Loucy (cell line): ENCODE measurements at regions not wholly inside any gene's neighbourhood (a gene's known extent, or its start where the extent isn't known, plus 50 kb on each side); places are given as distances from the start of the nearest gene placed in this dataset.

Experiments
- H2AFZ ChIP-seq: fragments of 200-600 bp; sonication (generic); 2 replicates; pipeline ENCODE4 v1.6.0; 2016; ENCODE audit warnings: antibody characterized with exemption, mild to moderate bottlenecking, low read length, moderate library complexity
- H3F3A ChIP-seq: fragments of 200-600 bp; 2 replicates; pipeline ENCODE4 v1.6.0; 2016; ENCODE audit warnings: antibody characterized with exemption, low read depth, mild to moderate bottlenecking
- H3K27me3 ChIP-seq: fragments of 200-600 bp; sonication (generic); 2 replicates; pipeline ENCODE4 v1.6.1; 2014; ENCODE audit warnings: low read length, mild to moderate bottlenecking; ENCODE audit not compliant: insufficient read depth, poor library complexity, severe bottlenecking
- H3K36me3 ChIP-seq: fragments of 200-600 bp; sonication (generic); 2 replicates; pipeline ENCODE4 v1.6.1; 2016; ENCODE audit warnings: low read length; ENCODE audit not compliant: insufficient read depth
- H3K4me1 ChIP-seq: fragments of 200-600 bp; sonication (generic); 2 replicates; pipeline ENCODE4 v1.5.1; 2014; ENCODE audit warnings: low read length, mild to moderate bottlenecking; ENCODE audit not compliant: insufficient read depth, poor library complexity, severe bottlenecking
- H3K4me2 ChIP-seq: fragments of 200-600 bp; sonication (generic); 2 replicates; pipeline ENCODE4 v1.6.0; 2014; ENCODE audit warnings: antibody characterized with exemption, low read length, low read depth, mild to moderate bottlenecking; ENCODE audit not compliant: poor library complexity, severe bottlenecking
- H3K4me3 ChIP-seq: fragments of 200-600 bp; sonication (generic); 2 replicates; pipeline ENCODE4 v1.5.1; 2014; ENCODE audit warnings: low read length, mild to moderate bottlenecking, mixed read lengths; ENCODE audit not compliant: poor library complexity, severe bottlenecking
- H3K79me2 ChIP-seq: fragments of 200-600 bp; sonication (generic); 2 replicates; pipeline ENCODE4 v1.6.1; 2014; ENCODE audit warnings: low read length; ENCODE audit not compliant: insufficient read depth
- H3K9ac ChIP-seq: fragments of 200-600 bp; sonication (generic); 2 replicates; pipeline ENCODE4 v1.6.0; 2014; ENCODE audit warnings: mild to moderate bottlenecking, low read depth, low read length, moderate library complexity; ENCODE audit not compliant: poor library complexity, severe bottlenecking
- H3K9me2 ChIP-seq: fragments of 200-600 bp; sonication (generic); replicated peaks from 2 replicates; pipeline ENCODE4 v1.6.1; 2016; ENCODE audit warnings: low read depth, low read length, mixed read lengths
- H3K9me3 ChIP-seq: fragments of 200-600 bp; sonication (generic); 2 replicates; pipeline ENCODE4 v1.6.1; 2014; ENCODE audit warnings: mild to moderate bottlenecking, antibody characterized with exemption, low read length, low read depth; ENCODE audit not compliant: insufficient read depth
- H4K20me1 ChIP-seq: fragments of 200-600 bp; sonication (generic); 2 replicates; pipeline ENCODE4 v1.6.0; 2014; ENCODE audit warnings: antibody characterized with exemption, low read length, mild to moderate bottlenecking; ENCODE audit not compliant: insufficient read depth, poor library complexity, severe bottlenecking
- CTCF ChIP-seq: fragments of 200-600 bp; sonication (generic); conservative IDR thresholded peaks from 2 replicates; pipeline ENCODE4 v1.5.1; 2014; ENCODE audit warnings: mild to moderate bottlenecking, antibody characterized with exemption, low read length
- EZH2phosphoT487 ChIP-seq: fragments of 200-600 bp; IDR thresholded peaks from 2 replicates; pipeline ENCODE4 v1.6.1; 2018; ENCODE audit warnings: antibody characterized with exemption, mild to moderate bottlenecking, moderate library complexity, borderline replicate concordance

- Histone ChIP-seq H4K20me1 (no peaks in the 10 kb centered on the region), H3K9me2 (no peaks in the 10 kb centered on the region), H3K36me3 (no peaks in the 10 kb centered on the region), H3K27me3 (no peaks in the 10 kb centered on the region), H3K4me3 (no peak overlapping the region), H2AFZ (no peak overlapping the region), H3K9me3 (no peaks in the 10 kb centered on the region), H3F3A (no peaks in the 10 kb centered on the region), H3K9ac (no peak overlapping the region), H3K4me1 (peaks cover 6% of the 10 kb centered on the region), H3K4me2 (no peak overlapping the region), H3K79me2 (no peaks in the 10 kb centered on the region)
- no peak for TF ChIP-seq EZH2phosphoT487
- no peak for TF ChIP-seq CTCF
Measured at GRCh38 chr7:96636342-96636860, 73.2 kb downstream of the SEM1 start.

GRCh38 chr7:96629884-96630283, 79.8 kb downstream of the SEM1 start:
- Histone ChIP-seq H3K4me2 (no peak overlapping the region), H3K27me3 (no peaks in the 10 kb centered on the region), H4K20me1 (no peaks in the 10 kb centered on the region), H3K4me3 (no peak overlapping the region), H3F3A (no peaks in the 10 kb centered on the region), H3K79me2 (no peaks in the 10 kb centered on the region), H3K4me1 (no peaks in the 10 kb centered on the region), H3K36me3 (no peaks in the 10 kb centered on the region), H3K9ac (no peak overlapping the region), H3K9me2 (no peaks in the 10 kb centered on the region), H3K9me3 (no peaks in the 10 kb centered on the region), H2AFZ (no peak overlapping the region)
- TF ChIP-seq EZH2phosphoT487, result no peak
- TF ChIP-seq CTCF, result no peak

GRCh38 chr7:96624954-96625353, 84.7 kb downstream of the SEM1 start:
- no peaks in the 10 kb centered on the region for H3K9me3 ChIP-seq

More at GRCh38 chr7:96624954-96625353, 84.7 kb downstream of the SEM1 start:
- TF ChIP-seq EZH2phosphoT487 (no peak), CTCF (no peak)
- H3K4me3 ChIP-seq, result no peak overlapping the region
- no peaks in the 10 kb centered on the region for H4K20me1 ChIP-seq
- H3K9me2 ChIP-seq, result no peaks in the 10 kb centered on the region
- no peak overlapping the region for H3K4me2 ChIP-seq
- no peaks in the 10 kb centered on the region for H3K27me3 ChIP-seq
- H2AFZ ChIP-seq, result no peak overlapping the region
- no peak overlapping the region for H3K9ac ChIP-seq
- no peaks in the 10 kb centered on the region for H3K79me2 ChIP-seq
- peaks cover 8% of the 10 kb centered on the region for H3K4me1 ChIP-seq
- no peaks in the 10 kb centered on the region for H3F3A ChIP-seq
- no peaks in the 10 kb centered on the region for H3K36me3 ChIP-seq
